GM23338 (cell line): ENCODE measurements at regions not wholly inside any gene's neighbourhood (a gene's known extent, or its start where the extent isn't known, plus 50 kb on each side); places are given as distances from the start of the nearest gene placed in this dataset.

Experiments
- ATAC-seq: fragments of 200-7000 bp; cut with Tn5 transposase; 3 replicates; pipeline ENCODE4 v1.9.1; 2020
- DNase-seq: peaks from one replicate; pipeline ENCODE4 v3.0.0-alpha.2; 2015; ENCODE audit warnings: low spot score
- H2AFZ ChIP-seq: fragments of 200-600 bp; sonication (generic); 2 replicates; pipeline ENCODE4 v1.8.0; 2016; ENCODE audit warnings: antibody characterized with exemption, mild to moderate bottlenecking, moderate library complexity
- H3F3A ChIP-seq: fragments of 200-600 bp; sonication (generic); replicated peaks from 2 replicates; pipeline ENCODE4 v1.8.0; 2017; ENCODE audit warnings: antibody characterized with exemption, mixed run types, low read depth
- H3K27ac ChIP-seq: fragments of 200-600 bp; sonication (generic); 2 replicates; pipeline ENCODE4 v1.6.1; 2016; ENCODE audit warnings: low read depth
- H3K27me3 ChIP-seq: fragments of 200-600 bp; sonication (generic); 2 replicates; pipeline ENCODE4 v1.8.0; 2016; ENCODE audit warnings: mild to moderate bottlenecking, mixed run types, moderate library complexity; ENCODE audit not compliant: insufficient read depth
- H3K36me3 ChIP-seq: fragments of 200-600 bp; sonication (generic); 2 replicates; pipeline ENCODE4 v1.8.0; 2016; ENCODE audit warnings: mild to moderate bottlenecking; ENCODE audit not compliant: insufficient read depth
- H3K4me1 ChIP-seq: fragments of 200-600 bp; sonication (generic); 2 replicates; pipeline ENCODE4 v1.8.0; 2016; ENCODE audit warnings: mild to moderate bottlenecking, moderate library complexity; ENCODE audit not compliant: insufficient read depth
- H3K4me2 ChIP-seq: fragments of 200-600 bp; sonication (generic); 2 replicates; pipeline ENCODE4 v1.7.1; 2017; ENCODE audit warnings: mixed run types
- H3K4me3 ChIP-seq: fragments of 200-600 bp; sonication (generic); 2 replicates; pipeline ENCODE4 v1.6.1; 2016; ENCODE audit warnings: mixed run types
- H3K79me2 ChIP-seq: fragments of 200-600 bp; sonication (generic); replicated peaks from 2 replicates; pipeline ENCODE4 v1.8.0; 2017; ENCODE audit warnings: mild to moderate bottlenecking; ENCODE audit not compliant: insufficient read depth
- H3K9me2 ChIP-seq: fragments of 200-600 bp; sonication (generic); 2 replicates; pipeline ENCODE4 v1.8.0; 2017; ENCODE audit not compliant: insufficient read depth
- H4K20me1 ChIP-seq: fragments of 200-600 bp; sonication (generic); replicated peaks from 2 replicates; pipeline ENCODE4 v1.8.0; 2017; ENCODE audit warnings: mild to moderate bottlenecking; ENCODE audit not compliant: insufficient read depth
- H3K27ac Mint-ChIP-seq: 2 replicates; pipeline ENCODE4 v1.8.0; 2020; ENCODE audit warnings: inconsistent platforms, mild to moderate bottlenecking, moderate library complexity, mixed read lengths
- H3K27me3 Mint-ChIP-seq: 3 replicates; pipeline ENCODE4 v1.8.0; 2022; ENCODE audit warnings: low read depth, mild to moderate bottlenecking, moderate library complexity, mixed read lengths, inconsistent platforms; ENCODE audit not compliant: insufficient read depth, poor library complexity
- H3K36me3 Mint-ChIP-seq: 3 replicates; pipeline ENCODE4 v1.8.0; 2021; ENCODE audit warnings: low read depth, mild to moderate bottlenecking, inconsistent platforms, moderate library complexity, mixed read lengths
- H3K4me1 Mint-ChIP-seq: 3 replicates; pipeline ENCODE4 v1.8.0; 2020; ENCODE audit warnings: mild to moderate bottlenecking, inconsistent platforms, mixed read lengths
- H3K4me3 Mint-ChIP-seq: 3 replicates; pipeline ENCODE4 v1.8.0; 2021; ENCODE audit warnings: moderate library complexity, mild to moderate bottlenecking, inconsistent platforms, mixed read lengths
- H3K9me3 Mint-ChIP-seq: 3 replicates; pipeline ENCODE4 v1.8.0; 2020; ENCODE audit warnings: moderate library complexity, mild to moderate bottlenecking, inconsistent platforms, mixed read lengths
- CTCF ChIP-seq, 2 experiments: fragments of 200-600 bp in 1 of 2; sonication (generic) in 1 of 2; conservative IDR thresholded peaks; 2 replicates each; pipeline versions ENCODE4 v1.5.1 to v1.6.1; 2016 to 2017; ENCODE audit warnings: antibody characterized with exemption in 2 of 2, low read depth in 2 of 2, mild to moderate bottlenecking in 2 of 2, moderate library complexity in 1 of 2
- EZH2 ChIP-seq: fragments of 200-600 bp; sonication (generic); IDR thresholded peaks from one replicate; pipeline ENCODE4 v1.8.0; 2017; ENCODE audit warnings: antibody characterized with exemption, mild to moderate bottlenecking, low read depth; ENCODE audit not compliant: unreplicated experiment
- JUNB ChIP-seq: IDR thresholded peaks from one replicate; pipeline ENCODE4 v1.6.1; 2016; ENCODE audit warnings: antibody characterized with exemption; ENCODE audit not compliant: unreplicated experiment
- POLR2AphosphoS5 ChIP-seq: IDR thresholded peaks from 2 replicates; pipeline ENCODE4 v1.6.1; 2016; ENCODE audit warnings: antibody characterized with exemption, low read depth
- ZNF331 ChIP-seq: fragments of 250-450 bp; sonication (Bioruptor Pico); IDR thresholded peaks from 2 replicates; pipeline ENCODE4 v1.5.0; 2020; ENCODE audit warnings: low read depth, mild to moderate bottlenecking, moderate library complexity
- TF ChIP-seq, protein P1 (sequence below): IDR thresholded peaks from 2 replicates; pipeline ENCODE4 v1.6.1; 2016; ENCODE audit warnings: antibody characterized with exemption
- TF ChIP-seq, protein P2 (sequence below): IDR thresholded peaks from one replicate; pipeline ENCODE4 v1.6.1; 2018; ENCODE audit warnings: antibody characterized with exemption; ENCODE audit not compliant: unreplicated experiment

DNA sequence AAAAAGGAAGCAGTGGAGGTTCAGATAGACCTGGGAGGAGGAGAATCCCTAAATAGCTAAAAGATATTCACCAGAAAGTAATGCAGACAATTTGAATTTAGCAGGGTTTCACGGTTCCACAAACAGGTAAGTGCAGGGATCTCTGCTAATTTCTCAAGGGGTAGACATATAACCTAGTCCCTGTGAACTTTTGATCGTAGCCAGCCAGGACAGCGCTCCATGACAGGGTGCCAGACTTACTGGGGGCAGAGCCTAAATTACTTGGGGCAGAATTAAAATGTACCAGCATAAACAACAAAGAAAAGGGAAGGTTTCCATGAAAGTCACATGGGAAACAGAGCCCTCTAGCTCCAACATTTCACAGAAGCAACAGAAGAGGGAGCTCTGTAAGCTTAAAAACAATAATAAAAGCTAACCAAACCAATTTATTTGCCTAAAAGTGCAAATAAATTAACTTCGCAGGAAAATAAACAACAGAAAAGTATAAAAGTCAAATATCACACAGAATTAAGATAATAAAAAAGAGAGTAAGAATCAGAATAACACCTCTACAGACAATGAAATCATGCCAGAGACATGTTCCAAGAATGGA lies 198.3 kb downstream of the DUSP10 start:
- ATAC-seq (peak; percentile 33; the same call in 2 of the 3 replicates), DNase-seq (peak; percentile 58)
- Histone ChIP-seq H3K27ac (no peak overlapping the region), H3K4me2 (peak overlapping the region; percentile 20; the same call in 1 of the 2 replicates), H3F3A (no peaks in the 10 kb centered on the region), H2AFZ (peak overlapping the region; percentile 30; the same call in 1 of the 2 replicates), H3K79me2 (no peaks in the 10 kb centered on the region), H4K20me1 (no peaks in the 10 kb centered on the region), H3K36me3 (no peaks in the 10 kb centered on the region), H3K4me3 (no peak overlapping the region), H3K4me1 (peaks cover 8% of the 10 kb centered on the region), H3K27me3 (no peaks in the 10 kb centered on the region), H3K9me2 (peaks cover 8% of the 10 kb centered on the region; the same call in 1 of the 2 replicates)
- Mint-ChIP-seq H3K9me3 (no peaks in the 10 kb centered on the region), H3K27me3 (peaks cover 3% of the 10 kb centered on the region), H3K4me3 (no peak overlapping the region), H3K27ac (peak overlapping the region; percentile 42), H3K36me3 (no peaks in the 10 kb centered on the region), H3K4me1 (peaks cover 12% of the 10 kb centered on the region)
- peak; percentile 56 to 71 for TF ChIP-seq CTCF (conservative IDR thresholded peaks at IDR 0.05; ENCODE audit: low read depth in 2 of 2)
- TF ChIP-seq, protein P1, sequence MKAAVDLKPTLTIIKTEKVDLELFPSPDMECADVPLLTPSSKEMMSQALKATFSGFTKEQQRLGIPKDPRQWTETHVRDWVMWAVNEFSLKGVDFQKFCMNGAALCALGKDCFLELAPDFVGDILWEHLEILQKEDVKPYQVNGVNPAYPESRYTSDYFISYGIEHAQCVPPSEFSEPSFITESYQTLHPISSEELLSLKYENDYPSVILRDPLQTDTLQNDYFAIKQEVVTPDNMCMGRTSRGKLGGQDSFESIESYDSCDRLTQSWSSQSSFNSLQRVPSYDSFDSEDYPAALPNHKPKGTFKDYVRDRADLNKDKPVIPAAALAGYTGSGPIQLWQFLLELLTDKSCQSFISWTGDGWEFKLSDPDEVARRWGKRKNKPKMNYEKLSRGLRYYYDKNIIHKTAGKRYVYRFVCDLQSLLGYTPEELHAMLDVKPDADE = no peak

- Histone ChIP-seq H3K4me3 (no peak overlapping the region), H2AFZ (no peak overlapping the region), H3K27me3 (no peaks in the 10 kb centered on the region), H3K79me2 (no peaks in the 10 kb centered on the region), H3K9me2 (peaks cover 6% of the 10 kb centered on the region; the same call in 1 of the 2 replicates), H3K4me1 (no peaks in the 10 kb centered on the region), H4K20me1 (no peaks in the 10 kb centered on the region), H3K27ac (no peak overlapping the region), H3K36me3 (no peaks in the 10 kb centered on the region), H3K4me2 (no peak overlapping the region), H3F3A (no peaks in the 10 kb centered on the region)
- no peak overlapping the region for H3K27ac Mint-ChIP-seq
- H3K4me3 Mint-ChIP-seq = no peak overlapping the region
- H3K27me3 Mint-ChIP-seq = peaks cover 3% of the 10 kb centered on the region
- TF ChIP-seq ZNF331 (CRISPR knock-in tag) (no peak), EZH2 (no peak), POLR2AphosphoS5 (no peak), JUNB (no peak)
- TF ChIP-seq, protein P2, sequence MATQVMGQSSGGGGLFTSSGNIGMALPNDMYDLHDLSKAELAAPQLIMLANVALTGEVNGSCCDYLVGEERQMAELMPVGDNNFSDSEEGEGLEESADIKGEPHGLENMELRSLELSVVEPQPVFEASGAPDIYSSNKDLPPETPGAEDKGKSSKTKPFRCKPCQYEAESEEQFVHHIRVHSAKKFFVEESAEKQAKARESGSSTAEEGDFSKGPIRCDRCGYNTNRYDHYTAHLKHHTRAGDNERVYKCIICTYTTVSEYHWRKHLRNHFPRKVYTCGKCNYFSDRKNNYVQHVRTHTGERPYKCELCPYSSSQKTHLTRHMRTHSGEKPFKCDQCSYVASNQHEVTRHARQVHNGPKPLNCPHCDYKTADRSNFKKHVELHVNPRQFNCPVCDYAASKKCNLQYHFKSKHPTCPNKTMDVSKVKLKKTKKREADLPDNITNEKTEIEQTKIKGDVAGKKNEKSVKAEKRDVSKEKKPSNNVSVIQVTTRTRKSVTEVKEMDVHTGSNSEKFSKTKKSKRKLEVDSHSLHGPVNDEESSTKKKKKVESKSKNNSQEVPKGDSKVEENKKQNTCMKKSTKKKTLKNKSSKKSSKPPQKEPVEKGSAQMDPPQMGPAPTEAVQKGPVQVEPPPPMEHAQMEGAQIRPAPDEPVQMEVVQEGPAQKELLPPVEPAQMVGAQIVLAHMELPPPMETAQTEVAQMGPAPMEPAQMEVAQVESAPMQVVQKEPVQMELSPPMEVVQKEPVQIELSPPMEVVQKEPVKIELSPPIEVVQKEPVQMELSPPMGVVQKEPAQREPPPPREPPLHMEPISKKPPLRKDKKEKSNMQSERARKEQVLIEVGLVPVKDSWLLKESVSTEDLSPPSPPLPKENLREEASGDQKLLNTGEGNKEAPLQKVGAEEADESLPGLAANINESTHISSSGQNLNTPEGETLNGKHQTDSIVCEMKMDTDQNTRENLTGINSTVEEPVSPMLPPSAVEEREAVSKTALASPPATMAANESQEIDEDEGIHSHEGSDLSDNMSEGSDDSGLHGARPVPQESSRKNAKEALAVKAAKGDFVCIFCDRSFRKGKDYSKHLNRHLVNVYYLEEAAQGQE = no peak
- TF ChIP-seq, protein P1 = no peak
- H3K4me1 Mint-ChIP-seq = no peaks in the 10 kb centered on the region
- ATAC-seq (no peak), DNase-seq (no peak)
- no peaks in the 10 kb centered on the region for H3K9me3 Mint-ChIP-seq
- no peaks in the 10 kb centered on the region for H3K36me3 Mint-ChIP-seq
Observed at GRCh38 chr1:221548942-221549341, 192.9 kb downstream of the DUSP10 start.
